HCT116 (cell line): ENCODE measurements at regions not wholly inside any gene's neighbourhood (a gene's known extent, or its start where the extent isn't known, plus 50 kb on each side); places are given as distances from the start of the nearest gene placed in this dataset.

Experiments
- ATAC-seq: fragments of 200-7000 bp; cut with Tn5 transposase; 2 replicates; pipeline ENCODE4 v1.9.1; 2020; ENCODE audit warnings: mild to moderate bottlenecking, moderate library complexity
- BruUV-seq: library from RNA; stranded (reverse); fragments of 400-500 nt; replicated peaks from 2 replicates; lab custom pipeline; 2021; lab: Mats Ljungman, UMichigan
- CTCF ChIA-PET: fragments of 300-600 bp; sonication (Branson Sonifier 250); formaldehyde crosslinking; loops from one replicate; lab custom pipeline; 2021; ENCODE audit warnings: antibody characterized with exemption; lab: Charles Lee
- POLR2A ChIA-PET: fragments of 300-600, 350-600 bp; sonication (Branson Sonifier 250); formaldehyde crosslinking; loops from one replicate; lab custom pipeline; 2021; ENCODE audit warnings: antibody characterized with exemption; lab: Charles Lee
- RAD21 ChIA-PET, 2 experiments: fragments of 300-600 bp; sonication (Branson Sonifier 250); formaldehyde crosslinking; loops; one replicate each; lab custom pipeline; 2023; ENCODE audit warnings: low total read pairs in 2 of 2; ENCODE audit not compliant: uncharacterized antibody in 2 of 2, unreplicated experiment in 2 of 2, low non-redundant PET in 1 of 2; lab: Charles Lee
- DNase-seq: peaks from one replicate; pipeline ENCODE4 v3.0.0-alpha.2; 2010; ENCODE audit warnings: low read depth, low spot score
- H2AFZ ChIP-seq: fragments of 200-600 bp; shearing (Covaris generic), sonication (generic); 2 replicates; pipeline ENCODE4 v1.6.1; 2017; ENCODE audit warnings: low read depth, mixed run types, mixed read lengths, antibody characterized with exemption, low read length; ENCODE audit not compliant: poor library complexity, severe bottlenecking
- H3K27ac ChIP-seq: 2 replicates; pipeline ENCODE4 v1.5.1; 2012; ENCODE audit warnings: low read depth, low read length
- H3K27me3 ChIP-seq: fragments of 200-600 bp; sonication (generic); 2 replicates; pipeline ENCODE4 v1.6.1; 2016; ENCODE audit warnings: mixed run types, low read length, mixed read lengths; ENCODE audit not compliant: insufficient read depth
- H3K36me3 ChIP-seq, 2 experiments: fragments of 200-500 bp in 1 of 2; fragments of 200-600 bp in 1 of 2; sonication (Bioruptor generic) in 1 of 2; sonication (generic) in 1 of 2; 2 replicates each; pipeline versions ENCODE4 v1.5.1 to v1.6.1; 2014 to 2016; ENCODE audit warnings: low read length in 2 of 2, inconsistent platforms in 1 of 2, mixed read lengths in 1 of 2, mixed run types in 1 of 2; ENCODE audit not compliant: insufficient read depth in 2 of 2, control insufficient read depth in 1 of 2
- H3K4me1 ChIP-seq, 2 experiments: fragments of 200-600 bp in 1 of 2; sonication (generic) in 1 of 2; 2 replicates each; pipeline versions ENCODE4 v1.5.1 to v1.6.1; 2012 to 2017; ENCODE audit warnings: low read length in 2 of 2, inconsistent platforms in 1 of 2, mild to moderate bottlenecking in 1 of 2, mixed read lengths in 1 of 2, mixed run types in 1 of 2, moderate library complexity in 1 of 2; ENCODE audit not compliant: insufficient read depth in 2 of 2, control insufficient read depth in 1 of 2
- H3K4me2 ChIP-seq: fragments of 200-600 bp; sonication (generic); 2 replicates; pipeline ENCODE4 v1.6.1; 2017; ENCODE audit warnings: mixed run types, low read length, mixed read lengths
- H3K4me3 ChIP-seq, 2 experiments: fragments of 200-600 bp in 1 of 2; sonication (generic) in 1 of 2; replicated peaks in 1 of 2; 2 replicates each; pipeline ENCODE4 v1.5.1; 2011 to 2016; ENCODE audit warnings: low read length in 2 of 2, control low read depth in 1 of 2, low read depth in 1 of 2, mild to moderate bottlenecking in 1 of 2, mixed read lengths in 1 of 2, mixed run types in 1 of 2
- H3K79me2 ChIP-seq: fragments of 200-600 bp; sonication (generic); 2 replicates; pipeline ENCODE4 v1.6.1; 2017; ENCODE audit warnings: mild to moderate bottlenecking, mixed run types, low read length, moderate library complexity, mixed read lengths; ENCODE audit not compliant: insufficient read depth
- H3K9ac ChIP-seq: fragments of 200-600 bp; sonication (generic); 2 replicates; pipeline ENCODE4 v1.6.1; 2016; ENCODE audit warnings: low read length, mixed read lengths
- H3K9me2 ChIP-seq: fragments of 200-600 bp; sonication (generic), shearing (Covaris generic); 2 replicates; pipeline ENCODE4 v1.6.1; 2017; ENCODE audit warnings: mixed run types, mild to moderate bottlenecking, moderate library complexity; ENCODE audit not compliant: insufficient read depth
- H3K9me3 ChIP-seq, 2 experiments: fragments of 200-500 bp in 1 of 2; fragments of 200-600 bp in 1 of 2; sonication (Bioruptor generic) in 1 of 2; sonication (generic) in 1 of 2; 2 replicates each; pipeline ENCODE4 v1.6.1; 2014 to 2017; ENCODE audit warnings: low read length in 2 of 2, mixed read lengths in 2 of 2, inconsistent platforms in 1 of 2, low read depth in 1 of 2, mild to moderate bottlenecking in 1 of 2, mixed run types in 1 of 2, moderate library complexity in 1 of 2; ENCODE audit not compliant: control insufficient read depth in 1 of 2, insufficient read depth in 1 of 2
- H4K20me1 ChIP-seq: fragments of 200-600 bp; sonication (generic), shearing (Covaris generic); 2 replicates; pipeline ENCODE4 v1.6.1; 2017; ENCODE audit warnings: mixed run types, mild to moderate bottlenecking, moderate library complexity; ENCODE audit not compliant: insufficient read depth
- CEBPB ChIP-seq: IDR thresholded peaks from 2 replicates; pipeline ENCODE4 v1.6.1; 2012; ENCODE audit warnings: low read depth
- EGR1 ChIP-seq: IDR thresholded peaks from 2 replicates; pipeline ENCODE4 v1.6.1; 2012; ENCODE audit warnings: low read depth
- EZH2 ChIP-seq: fragments of 200-600 bp; sonication (generic); IDR thresholded peaks from 2 replicates; pipeline ENCODE4 v1.6.1; 2017; ENCODE audit warnings: antibody characterized with exemption, mixed run types
- FOSL1 ChIP-seq: IDR thresholded peaks from 2 replicates; pipeline ENCODE4 v1.6.1; 2012; ENCODE audit warnings: low read depth
- JUND ChIP-seq: IDR thresholded peaks from 2 replicates; pipeline ENCODE4 v1.6.1; 2012
- POLR2A ChIP-seq: IDR thresholded peaks from 2 replicates; pipeline ENCODE4 v1.7.0; 2011; ENCODE audit warnings: borderline replicate concordance; ENCODE audit not compliant: insufficient read depth, insufficient read length; ENCODE audit errors: extremely low read depth
- POLR2AphosphoS5 ChIP-seq: IDR thresholded peaks from 2 replicates; pipeline ENCODE4 v1.6.1; 2011; ENCODE audit warnings: mild to moderate bottlenecking, low read depth, low read length, moderate library complexity
- RAD21 ChIP-seq: IDR thresholded peaks from 2 replicates; pipeline ENCODE4 v1.6.1; 2012; ENCODE audit warnings: low read depth, mild to moderate bottlenecking
- SIN3A ChIP-seq: IDR thresholded peaks from 2 replicates; pipeline ENCODE4 v1.6.1; 2012; ENCODE audit warnings: low read depth
- SP1 ChIP-seq: IDR thresholded peaks from 2 replicates; pipeline ENCODE4 v1.6.1; 2012; ENCODE audit warnings: low read depth
- SRF ChIP-seq: IDR thresholded peaks from 2 replicates; pipeline ENCODE4 v1.6.1; 2012; ENCODE audit warnings: low read depth
- TCF7L2 ChIP-seq: IDR thresholded peaks from 2 replicates; pipeline ENCODE4 v1.7.0; 2011; ENCODE audit warnings: borderline replicate concordance, inconsistent platforms; ENCODE audit not compliant: insufficient read depth, insufficient read length; ENCODE audit errors: extremely low read depth
- ZBTB33 ChIP-seq: IDR thresholded peaks from 2 replicates; pipeline ENCODE4 v1.6.1; 2011; ENCODE audit warnings: mild to moderate bottlenecking, low read length, moderate library complexity; ENCODE audit not compliant: insufficient replicate concordance; ENCODE audit errors: extremely low read depth
- intact Hi-C: fragments of 100-400 bp; cut with micrococcal nuclease; formaldehyde crosslinking; loops from 2 replicates; pipeline ENCODE4 v1.10.0; 2022
- TF ChIP-seq, protein P1 (sequence below), 3 experiments: fragments of 200-600 bp in 1 of 3; sonication (generic) in 1 of 3; IDR thresholded peaks in 2 of 3; conservative IDR thresholded peaks in 1 of 3; 2 replicates each; pipeline ENCODE4 v1.5.1; 2012 to 2017; ENCODE audit warnings: low read depth in 2 of 3, low read length in 2 of 3, antibody characterized with exemption in 1 of 3, borderline replicate concordance in 1 of 3, control low read depth in 1 of 3, mild to moderate bottlenecking in 1 of 3, mixed read lengths in 1 of 3, mixed run types in 1 of 3, moderate library complexity in 1 of 3; ENCODE audit not compliant: insufficient read depth in 1 of 3
- TF ChIP-seq, protein P2 (sequence below): IDR thresholded peaks from 2 replicates; pipeline ENCODE4 v1.6.1; 2012

DNA sequence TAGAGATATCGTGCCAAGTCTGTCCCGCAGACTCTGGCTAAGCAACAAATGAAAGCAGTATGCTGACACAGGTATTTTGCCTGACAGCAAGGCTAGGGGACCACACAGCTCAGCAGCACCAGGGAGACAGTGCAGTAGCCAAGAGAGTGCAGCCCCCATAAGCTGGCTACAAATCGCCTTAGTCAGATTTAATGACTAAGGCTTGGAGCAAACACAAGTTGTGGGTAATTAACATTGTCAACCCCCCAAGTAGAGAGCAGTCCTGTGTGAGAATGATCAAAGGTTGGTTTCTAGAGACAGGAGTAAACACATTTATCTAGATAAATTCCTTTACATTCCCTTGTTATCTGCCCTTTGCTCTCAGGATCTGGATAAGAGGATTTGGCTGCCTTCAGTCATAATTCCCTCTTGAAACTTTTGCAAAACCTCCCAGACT lies 1434.5 kb upstream of the CDH6 start (continued):
- TF ChIP-seq, protein P1, sequence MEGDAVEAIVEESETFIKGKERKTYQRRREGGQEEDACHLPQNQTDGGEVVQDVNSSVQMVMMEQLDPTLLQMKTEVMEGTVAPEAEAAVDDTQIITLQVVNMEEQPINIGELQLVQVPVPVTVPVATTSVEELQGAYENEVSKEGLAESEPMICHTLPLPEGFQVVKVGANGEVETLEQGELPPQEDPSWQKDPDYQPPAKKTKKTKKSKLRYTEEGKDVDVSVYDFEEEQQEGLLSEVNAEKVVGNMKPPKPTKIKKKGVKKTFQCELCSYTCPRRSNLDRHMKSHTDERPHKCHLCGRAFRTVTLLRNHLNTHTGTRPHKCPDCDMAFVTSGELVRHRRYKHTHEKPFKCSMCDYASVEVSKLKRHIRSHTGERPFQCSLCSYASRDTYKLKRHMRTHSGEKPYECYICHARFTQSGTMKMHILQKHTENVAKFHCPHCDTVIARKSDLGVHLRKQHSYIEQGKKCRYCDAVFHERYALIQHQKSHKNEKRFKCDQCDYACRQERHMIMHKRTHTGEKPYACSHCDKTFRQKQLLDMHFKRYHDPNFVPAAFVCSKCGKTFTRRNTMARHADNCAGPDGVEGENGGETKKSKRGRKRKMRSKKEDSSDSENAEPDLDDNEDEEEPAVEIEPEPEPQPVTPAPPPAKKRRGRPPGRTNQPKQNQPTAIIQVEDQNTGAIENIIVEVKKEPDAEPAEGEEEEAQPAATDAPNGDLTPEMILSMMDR (IDR thresholded peaks at IDR 0.05 in 2 of 3, conservative IDR thresholded peaks at IDR 0.05 in 1 of 3; ENCODE audit: borderline replicate concordance in 1 of 3, insufficient read depth in 1 of 3, low read depth in 2 of 3, low read length in 2 of 3), result no peak
- TF ChIP-seq JUND (no peak), POLR2A (no peak), CEBPB (no peak), SRF (no peak), SP1 (no peak), TCF7L2 (no peak), SIN3A (no peak), RAD21 (no peak), ZBTB33 (no peak), EGR1 (no peak)
- TF ChIP-seq, protein P2, sequence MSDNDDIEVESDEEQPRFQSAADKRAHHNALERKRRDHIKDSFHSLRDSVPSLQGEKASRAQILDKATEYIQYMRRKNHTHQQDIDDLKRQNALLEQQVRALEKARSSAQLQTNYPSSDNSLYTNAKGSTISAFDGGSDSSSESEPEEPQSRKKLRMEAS, result no peak

DNA sequence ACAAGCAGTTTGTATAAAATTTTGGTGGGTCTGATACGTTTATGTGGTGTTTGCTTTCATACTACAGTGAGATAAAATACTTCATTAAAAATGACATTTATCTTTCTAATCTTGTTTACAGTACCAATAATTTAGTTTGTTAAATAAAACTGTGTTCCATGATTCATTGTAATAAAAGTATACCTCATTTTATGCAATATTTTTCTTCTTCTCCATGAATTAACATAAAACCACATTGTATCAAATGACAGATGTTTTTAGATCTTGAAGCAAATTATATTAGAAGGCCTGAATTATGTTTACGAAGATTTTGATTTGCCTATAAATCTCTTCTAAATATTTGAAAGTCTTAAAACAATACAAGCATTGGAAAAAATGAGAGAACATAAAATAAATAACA lies 1443.0 kb upstream of the CDH6 start:
- ChIA-PET POLR2A (no interaction called here), RAD21 (no interaction called here), CTCF (no interaction called here)
- Histone ChIP-seq H3K9me2 (no peaks in the 10 kb centered on the region), H3K9ac (no peak overlapping the region), H3K4me1 (no peaks in the 10 kb centered on the region), H3K9me3 (peaks cover 0 to 8% of the 10 kb centered on the region in 2 experiments; a peak in 2 of 4 replicates), H2AFZ (no peak overlapping the region), H3K36me3 (no peaks in the 10 kb centered on the region), H3K27ac (no peak overlapping the region), H3K4me2 (no peak overlapping the region), H4K20me1 (no peaks in the 10 kb centered on the region), H3K79me2 (no peaks in the 10 kb centered on the region), H3K4me3 (no peak overlapping the region), H3K27me3 (no peaks in the 10 kb centered on the region)
- intact Hi-C loops, result no loop called here
- DNase-seq (no peak), ATAC-seq (no peak)
- BruUV-seq, result no TSS peak
- TF ChIP-seq EGR1 (no peak), EZH2 (no peak), POLR2AphosphoS5 (no peak), FOSL1 (no peak), SIN3A (no peak)
- TF ChIP-seq, protein P1 (IDR thresholded peaks at IDR 0.05 in 2 of 3, conservative IDR thresholded peaks at IDR 0.05 in 1 of 3; ENCODE audit: borderline replicate concordance in 1 of 3, insufficient read depth in 1 of 3, low read depth in 2 of 3, low read length in 2 of 3), result no peak
